ENCODE measurements at regions not wholly inside any gene's neighbourhood (a gene's known extent, or its start where the extent isn't known, plus 50 kb on each side); places are given as distances from the start of the nearest gene placed in this dataset.

DNA sequence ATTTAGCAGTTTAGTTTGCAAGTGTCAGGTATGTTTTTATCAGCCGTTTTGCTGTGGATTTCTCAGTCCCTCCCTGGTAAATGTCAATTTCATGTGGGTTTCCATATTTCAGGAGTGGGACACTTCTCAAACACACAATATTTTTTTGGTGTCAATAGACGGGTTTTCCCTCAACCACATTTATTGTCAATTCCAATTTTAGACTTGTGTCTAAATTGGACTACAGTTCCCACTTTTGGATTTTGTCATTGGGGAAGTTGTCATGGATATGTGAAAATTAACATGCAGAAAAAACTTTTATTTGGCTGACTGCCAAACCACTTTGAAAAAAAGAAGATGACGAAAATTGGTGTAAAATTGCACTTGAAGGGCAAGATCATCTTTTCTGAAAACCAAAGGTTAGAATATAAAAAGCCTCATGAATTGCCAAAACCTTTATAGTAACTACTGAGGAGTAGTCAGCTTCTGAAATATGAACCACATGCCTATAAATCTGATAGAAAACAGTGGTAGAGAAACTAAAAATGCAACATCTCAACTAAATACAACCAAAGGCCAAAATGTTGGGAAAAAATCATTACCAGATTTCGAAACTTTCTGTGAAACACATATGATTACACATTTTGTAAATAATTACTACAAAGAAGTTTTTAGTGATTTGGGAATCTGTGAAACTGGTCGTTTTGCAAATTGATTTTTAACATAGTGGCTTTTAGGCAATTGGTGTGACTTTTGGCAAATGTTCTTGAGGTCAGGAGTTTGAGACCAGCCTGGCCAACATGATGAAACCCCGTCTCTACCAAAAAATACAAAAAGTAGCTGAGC lies 106.4 kb downstream of the BCL2L11 start:
- Histone ChIP-seq H3K4me3 (ENCODE audit: low read length) (no peak overlapping the region), H3K4me1 (ENCODE audit: insufficient read depth, low read length) (no peaks in the 10 kb centered on the region), H3K27me3 (ENCODE audit: low read length) (no peaks in the 10 kb centered on the region), H3K4me2 (ENCODE audit: low read length) (no peak overlapping the region), H4K20me1 (ENCODE audit: low read length) (no peaks in the 10 kb centered on the region), H3F3A (ENCODE audit: low read length, unreplicated experiment) (no peaks in the 10 kb centered on the region), H3K9me3 (ENCODE audit: low read length) (no peaks in the 10 kb centered on the region), H2AFZ (ENCODE audit: low read length) (no peak overlapping the region), H3K9ac (ENCODE audit: low read length) (no peak overlapping the region), H3K27ac (ENCODE audit: low read length) (no peak overlapping the region), H3K9me2 (replicated peaks; ENCODE audit: low read length) (no peaks in the 10 kb centered on the region), H3K36me3 (ENCODE audit: low read depth, low read length) (no peaks in the 10 kb centered on the region), H3K79me2 (ENCODE audit: low read length) (no peaks in the 10 kb centered on the region)
- DNase-seq (peak; percentile 3), ATAC-seq (no peak)
- TF ChIP-seq, protein P1, sequence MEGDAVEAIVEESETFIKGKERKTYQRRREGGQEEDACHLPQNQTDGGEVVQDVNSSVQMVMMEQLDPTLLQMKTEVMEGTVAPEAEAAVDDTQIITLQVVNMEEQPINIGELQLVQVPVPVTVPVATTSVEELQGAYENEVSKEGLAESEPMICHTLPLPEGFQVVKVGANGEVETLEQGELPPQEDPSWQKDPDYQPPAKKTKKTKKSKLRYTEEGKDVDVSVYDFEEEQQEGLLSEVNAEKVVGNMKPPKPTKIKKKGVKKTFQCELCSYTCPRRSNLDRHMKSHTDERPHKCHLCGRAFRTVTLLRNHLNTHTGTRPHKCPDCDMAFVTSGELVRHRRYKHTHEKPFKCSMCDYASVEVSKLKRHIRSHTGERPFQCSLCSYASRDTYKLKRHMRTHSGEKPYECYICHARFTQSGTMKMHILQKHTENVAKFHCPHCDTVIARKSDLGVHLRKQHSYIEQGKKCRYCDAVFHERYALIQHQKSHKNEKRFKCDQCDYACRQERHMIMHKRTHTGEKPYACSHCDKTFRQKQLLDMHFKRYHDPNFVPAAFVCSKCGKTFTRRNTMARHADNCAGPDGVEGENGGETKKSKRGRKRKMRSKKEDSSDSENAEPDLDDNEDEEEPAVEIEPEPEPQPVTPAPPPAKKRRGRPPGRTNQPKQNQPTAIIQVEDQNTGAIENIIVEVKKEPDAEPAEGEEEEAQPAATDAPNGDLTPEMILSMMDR (conservative IDR thresholded peaks at IDR 0.05; ENCODE audit: low read depth, low read length), result no peak
- TF ChIP-seq EZH2phosphoT487 (IDR thresholded peaks at IDR 0.05; ENCODE audit: borderline replicate concordance, low read length) (no peak), EZH2 (IDR thresholded peaks at IDR 0.05; ENCODE audit: low read length, unreplicated experiment) (no peak)
- BruUV-seq (replicated peaks), result no TSS peak
- intact Hi-C loops (cut with micrococcal nuclease), result no loop called here
- POLR2A ChIA-PET (ENCODE audit: unreplicated experiment), result no interaction called here
- CTCF ChIA-PET, result no interaction called here

DNA sequence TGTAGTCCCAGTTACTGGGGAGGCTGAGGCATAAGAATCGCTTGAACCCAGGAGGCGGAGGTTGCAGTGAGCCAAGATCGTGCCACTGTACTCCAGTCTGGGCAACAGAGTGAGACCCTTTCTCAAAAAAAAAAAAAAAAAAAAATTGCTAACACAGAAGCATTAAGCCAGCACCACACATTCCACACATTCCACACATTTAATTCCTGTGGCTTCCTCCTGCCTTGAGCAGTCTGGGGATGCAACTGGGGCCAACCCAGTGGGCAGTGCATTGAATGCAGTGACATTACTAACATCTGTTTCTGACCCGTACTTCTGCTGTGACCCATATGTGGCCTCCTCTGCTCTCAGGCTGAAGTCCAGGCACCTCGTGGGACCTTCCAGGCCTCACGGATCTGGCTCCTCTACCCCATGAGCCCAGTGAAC lies 107.0 kb downstream of the BCL2L11 start:
- CTCF ChIA-PET, result no interaction called here
- Histone ChIP-seq H4K20me1 (ENCODE audit: low read length) (no peaks in the 10 kb centered on the region), H3K79me2 (ENCODE audit: low read length) (no peaks in the 10 kb centered on the region), H3K36me3 (ENCODE audit: low read depth, low read length) (no peaks in the 10 kb centered on the region), H3K27ac (ENCODE audit: low read length) (no peak overlapping the region), H3F3A (ENCODE audit: low read length, unreplicated experiment) (no peaks in the 10 kb centered on the region), H3K9ac (ENCODE audit: low read length) (no peak overlapping the region), H3K4me2 (ENCODE audit: low read length) (no peak overlapping the region), H3K9me2 (replicated peaks; ENCODE audit: low read length) (no peaks in the 10 kb centered on the region), H3K4me1 (ENCODE audit: insufficient read depth, low read length) (no peaks in the 10 kb centered on the region), H3K9me3 (ENCODE audit: low read length) (no peaks in the 10 kb centered on the region), H3K4me3 (ENCODE audit: low read length) (no peak overlapping the region), H2AFZ (ENCODE audit: low read length) (no peak overlapping the region), H3K27me3 (ENCODE audit: low read length) (no peaks in the 10 kb centered on the region)
- BruUV-seq (replicated peaks), result no TSS peak
- intact Hi-C loops (cut with micrococcal nuclease), result no loop called here
- DNase-seq (peak; percentile 37), ATAC-seq (no peak)
- POLR2A ChIA-PET (ENCODE audit: unreplicated experiment), result no interaction called here
- TF ChIP-seq EZH2 (IDR thresholded peaks at IDR 0.05; ENCODE audit: low read length, unreplicated experiment) (no peak), EZH2phosphoT487 (IDR thresholded peaks at IDR 0.05; ENCODE audit: borderline replicate concordance, low read length) (no peak)
- TF ChIP-seq, protein P1 (conservative IDR thresholded peaks at IDR 0.05; ENCODE audit: low read depth, low read length), result no peak

DNA sequence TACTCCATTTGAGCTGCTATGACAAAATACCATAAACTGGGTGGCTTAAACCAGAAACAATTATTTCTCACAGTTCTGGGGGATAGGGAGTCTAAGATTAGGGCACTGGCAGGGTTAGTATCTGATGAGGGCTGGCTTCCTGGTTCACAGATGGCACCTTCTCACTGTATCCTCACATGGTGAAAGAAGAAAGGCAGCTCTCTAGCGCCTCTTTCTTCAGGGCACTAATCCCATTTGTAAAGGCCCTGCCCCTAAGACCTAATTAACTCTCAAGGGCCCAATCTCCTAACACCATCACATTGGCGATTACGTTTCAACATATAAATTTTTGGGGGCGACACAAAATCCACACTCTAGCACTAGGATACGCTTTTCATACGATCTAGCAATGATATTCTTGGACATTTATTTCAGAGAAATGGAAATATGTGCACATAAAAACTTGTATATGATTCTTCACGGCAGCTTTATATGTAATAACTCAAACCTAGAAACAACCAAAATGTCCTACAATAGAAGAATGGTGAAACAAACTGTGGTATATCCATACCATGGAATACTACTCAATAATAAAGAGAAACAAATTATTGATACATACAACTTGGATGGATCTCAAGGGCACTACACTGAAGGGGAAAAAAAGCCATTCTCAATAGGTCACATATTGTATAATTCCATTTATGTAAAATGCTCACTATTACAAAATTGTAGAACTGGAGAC lies 111.0 kb downstream of the BCL2L11 start:
- H3F3A ChIP-seq (ENCODE audit: low read length, unreplicated experiment), result no peaks in the 10 kb centered on the region
- no peaks in the 10 kb centered on the region for H4K20me1 ChIP-seq (ENCODE audit: low read length)
- H3K4me3 ChIP-seq (ENCODE audit: low read length), result no peak overlapping the region
- no peak overlapping the region for H2AFZ ChIP-seq (ENCODE audit: low read length)
- no peaks in the 10 kb centered on the region for H3K9me2 ChIP-seq (replicated peaks; ENCODE audit: low read length)
- no peak for TF ChIP-seq EZH2 (IDR thresholded peaks at IDR 0.05; ENCODE audit: low read length, unreplicated experiment)
- TF ChIP-seq, protein P1 (conservative IDR thresholded peaks at IDR 0.05; ENCODE audit: low read depth, low read length), result peak; percentile 37; the same call in 1 of the 2 replicates
- no peak overlapping the region for H3K4me2 ChIP-seq (ENCODE audit: low read length)
- no peaks in the 10 kb centered on the region for H3K79me2 ChIP-seq (ENCODE audit: low read length)
- no TSS peak for BruUV-seq (replicated peaks)
- intact Hi-C loops (cut with micrococcal nuclease), result no loop called here
- H3K4me1 ChIP-seq (ENCODE audit: insufficient read depth, low read length), result no peaks in the 10 kb centered on the region
- no peaks in the 10 kb centered on the region for H3K9me3 ChIP-seq (ENCODE audit: low read length)
- no peak for DNase-seq
- no peaks in the 10 kb centered on the region for H3K27me3 ChIP-seq (ENCODE audit: low read length)
- no peak overlapping the region for H3K9ac ChIP-seq (ENCODE audit: low read length)
- no peak for ATAC-seq
- POLR2A ChIA-PET (ENCODE audit: unreplicated experiment), result no interaction called here
- no peak overlapping the region for H3K27ac ChIP-seq (ENCODE audit: low read length)
- CTCF ChIA-PET, result no interaction called here
- no peaks in the 10 kb centered on the region for H3K36me3 ChIP-seq (ENCODE audit: low read depth, low read length)

Data from PC-3 (cell line).